ENCODE measurements at regions not wholly inside any gene's neighbourhood (a gene's known extent, or its start where the extent isn't known, plus 50 kb on each side); places are given as distances from the start of the nearest gene placed in this dataset.

DNA sequence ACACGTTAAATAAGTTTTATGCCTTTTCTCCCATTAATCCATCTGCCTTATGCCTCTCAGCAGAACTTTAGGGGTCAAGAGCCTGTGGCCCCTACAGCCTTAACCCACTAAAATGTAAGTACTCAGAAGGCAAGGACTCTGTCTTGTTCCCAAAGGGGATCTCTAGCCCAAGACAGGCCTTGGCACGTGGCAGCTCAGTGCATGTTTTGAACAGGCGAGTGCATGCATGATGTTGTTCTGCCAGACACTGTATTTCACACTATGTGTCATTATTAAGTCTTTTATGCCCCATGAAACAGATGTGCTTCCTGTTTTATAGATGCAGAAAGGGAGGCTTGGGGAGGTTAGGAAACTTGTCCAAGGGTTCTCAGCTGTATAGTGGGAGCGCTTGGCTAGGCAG is 102.8 kb downstream of the ETS2 start:
- ATAC-seq, result no peak
- Histone ChIP-seq H3K4me3 (no peak overlapping the region), H3K4me1 (peaks cover 68% of the 10 kb centered on the region), H3K27me3 (no peaks in the 10 kb centered on the region), H3K36me3 (replicated peaks in 1 of 2; ENCODE audit: insufficient read depth in 1 of 2, low read depth in 2 of 2) (no peaks in the 10 kb centered on the region), H3K27ac (peak overlapping the region in 3 of 4 donors; percentile 39 to 84 (median 66)), H3K9me3 (no peaks in the 10 kb centered on the region)
- TF ChIP-seq POLR2A (IDR thresholded peaks at IDR 0.05), result no peak
- TF ChIP-seq, protein P1, sequence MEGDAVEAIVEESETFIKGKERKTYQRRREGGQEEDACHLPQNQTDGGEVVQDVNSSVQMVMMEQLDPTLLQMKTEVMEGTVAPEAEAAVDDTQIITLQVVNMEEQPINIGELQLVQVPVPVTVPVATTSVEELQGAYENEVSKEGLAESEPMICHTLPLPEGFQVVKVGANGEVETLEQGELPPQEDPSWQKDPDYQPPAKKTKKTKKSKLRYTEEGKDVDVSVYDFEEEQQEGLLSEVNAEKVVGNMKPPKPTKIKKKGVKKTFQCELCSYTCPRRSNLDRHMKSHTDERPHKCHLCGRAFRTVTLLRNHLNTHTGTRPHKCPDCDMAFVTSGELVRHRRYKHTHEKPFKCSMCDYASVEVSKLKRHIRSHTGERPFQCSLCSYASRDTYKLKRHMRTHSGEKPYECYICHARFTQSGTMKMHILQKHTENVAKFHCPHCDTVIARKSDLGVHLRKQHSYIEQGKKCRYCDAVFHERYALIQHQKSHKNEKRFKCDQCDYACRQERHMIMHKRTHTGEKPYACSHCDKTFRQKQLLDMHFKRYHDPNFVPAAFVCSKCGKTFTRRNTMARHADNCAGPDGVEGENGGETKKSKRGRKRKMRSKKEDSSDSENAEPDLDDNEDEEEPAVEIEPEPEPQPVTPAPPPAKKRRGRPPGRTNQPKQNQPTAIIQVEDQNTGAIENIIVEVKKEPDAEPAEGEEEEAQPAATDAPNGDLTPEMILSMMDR (IDR thresholded peaks at IDR 0.05), result no peak
- no peak for DNase-seq
- intact Hi-C loops (cut with DNase I), result no loop called here
- 90 to 91% methylated on average over 2 to 4 of the region's 4 CpGs for WGBS, 2 donors

DNA sequence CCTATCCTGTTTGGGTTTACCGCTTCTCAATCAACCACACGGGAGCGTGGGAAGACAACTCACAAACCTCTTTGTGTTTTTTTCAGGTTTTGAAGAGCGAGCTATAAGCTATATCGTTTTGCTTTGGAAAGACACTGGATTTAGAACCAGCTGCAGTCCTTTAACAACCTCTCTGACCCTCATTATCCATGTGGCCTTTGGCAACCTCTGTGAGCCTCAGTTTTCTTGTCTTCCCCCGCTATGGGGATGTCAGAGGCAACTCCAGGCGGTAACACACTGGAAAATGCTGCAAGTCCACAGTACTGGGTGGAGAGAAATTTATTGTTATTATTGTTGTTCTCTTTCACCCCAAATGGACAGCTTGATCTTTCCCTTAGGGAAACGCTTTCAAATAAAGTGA is 100.0 kb downstream of the ETS2 start:
- intact Hi-C loops (cut with DNase I), result no loop called here
- TF ChIP-seq, protein P1 (IDR thresholded peaks at IDR 0.05), result no peak
- no peak for ATAC-seq
- DNase-seq, result no peak
- 78 to 85% methylated on average over 8 of the region's 8 CpGs for WGBS, 2 donors
- H3K27me3 ChIP-seq, result no peaks in the 10 kb centered on the region
- no peak overlapping the region for H3K27ac ChIP-seq
- H3K4me3 ChIP-seq, result no peak overlapping the region
- no peaks in the 10 kb centered on the region for H3K36me3 ChIP-seq (replicated peaks in 1 of 2; ENCODE audit: insufficient read depth in 1 of 2, low read depth in 2 of 2)
- H3K4me1 ChIP-seq, result peaks cover 42% of the 10 kb centered on the region
- no peaks in the 10 kb centered on the region for H3K9me3 ChIP-seq

DNA sequence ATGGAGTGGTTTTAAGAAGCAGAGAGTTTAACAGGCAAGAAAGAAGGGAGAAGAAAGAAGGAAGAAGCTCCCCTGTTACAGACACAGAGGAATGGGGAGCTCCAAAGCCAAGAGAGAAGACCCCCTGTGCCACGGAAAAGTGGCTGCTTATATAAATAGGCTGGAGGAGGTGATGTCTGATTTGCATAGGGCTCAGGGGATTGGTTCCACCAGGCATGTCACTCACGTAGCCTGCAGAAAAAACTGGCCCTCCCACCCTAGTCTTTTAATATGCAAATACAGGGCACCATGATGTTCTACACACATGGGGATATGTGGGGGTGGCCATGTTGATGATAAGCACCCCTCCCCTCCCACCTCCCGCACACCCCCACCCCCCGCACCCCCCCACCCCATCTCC is 99.6 kb downstream of the ETS2 start:
- TF ChIP-seq, protein P1 (IDR thresholded peaks at IDR 0.05), result no peak
- no peak for TF ChIP-seq POLR2A (IDR thresholded peaks at IDR 0.05)
- DNase-seq (no peak), ATAC-seq (no peak)
- Histone ChIP-seq H3K36me3 (replicated peaks in 1 of 2; ENCODE audit: insufficient read depth in 1 of 2, low read depth in 2 of 2) (no peaks in the 10 kb centered on the region), H3K27me3 (no peaks in the 10 kb centered on the region), H3K27ac (no peak overlapping the region), H3K9me3 (no peaks in the 10 kb centered on the region), H3K4me3 (no peak overlapping the region), H3K4me1 (peaks cover 38% of the 10 kb centered on the region)
- 69 to 86% methylated on average over 4 of the region's 4 CpGs for WGBS, 2 donors
- intact Hi-C loops (cut with DNase I), result no loop called here

DNA sequence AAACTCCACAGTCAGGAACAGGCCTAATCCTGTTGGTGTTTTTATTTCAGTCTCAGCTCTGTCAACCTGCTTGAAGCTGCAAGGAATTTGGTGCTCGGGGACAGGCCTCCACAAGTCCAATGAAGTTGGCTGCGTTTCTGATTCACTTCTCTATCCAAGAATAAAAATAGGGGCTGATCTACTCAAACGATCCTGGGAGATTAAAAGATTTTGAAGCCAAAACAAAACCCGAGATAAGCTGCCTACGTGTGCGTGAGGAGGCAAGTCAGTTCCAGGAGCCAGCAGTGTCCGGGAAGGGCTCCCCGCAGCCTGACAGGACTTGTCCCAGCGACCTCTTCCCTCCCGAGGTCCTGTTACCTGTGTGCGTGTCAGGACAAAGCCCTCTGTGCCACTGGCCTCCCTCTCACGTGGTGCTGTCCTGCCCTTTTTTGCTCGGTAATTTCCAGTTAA is 98.0 kb downstream of the ETS2 start:
- ATAC-seq (no peak), DNase-seq (no peak)
- Histone ChIP-seq H3K27ac (no peak overlapping the region), H3K4me3 (no peak overlapping the region), H3K27me3 (no peaks in the 10 kb centered on the region), H3K9me3 (no peaks in the 10 kb centered on the region), H3K4me1 (peaks cover 23% of the 10 kb centered on the region), H3K36me3 (replicated peaks in 1 of 2; ENCODE audit: insufficient read depth in 1 of 2, low read depth in 2 of 2) (no peaks in the 10 kb centered on the region)
- WGBS, 2 donors, result 58 to 60% methylated on average over 10 to 13 of the region's 13 CpGs
- no peak for TF ChIP-seq POLR2A (IDR thresholded peaks at IDR 0.05)
- TF ChIP-seq, protein P1 (IDR thresholded peaks at IDR 0.05), result no peak
- intact Hi-C loops (cut with DNase I), result no loop called here

DNA sequence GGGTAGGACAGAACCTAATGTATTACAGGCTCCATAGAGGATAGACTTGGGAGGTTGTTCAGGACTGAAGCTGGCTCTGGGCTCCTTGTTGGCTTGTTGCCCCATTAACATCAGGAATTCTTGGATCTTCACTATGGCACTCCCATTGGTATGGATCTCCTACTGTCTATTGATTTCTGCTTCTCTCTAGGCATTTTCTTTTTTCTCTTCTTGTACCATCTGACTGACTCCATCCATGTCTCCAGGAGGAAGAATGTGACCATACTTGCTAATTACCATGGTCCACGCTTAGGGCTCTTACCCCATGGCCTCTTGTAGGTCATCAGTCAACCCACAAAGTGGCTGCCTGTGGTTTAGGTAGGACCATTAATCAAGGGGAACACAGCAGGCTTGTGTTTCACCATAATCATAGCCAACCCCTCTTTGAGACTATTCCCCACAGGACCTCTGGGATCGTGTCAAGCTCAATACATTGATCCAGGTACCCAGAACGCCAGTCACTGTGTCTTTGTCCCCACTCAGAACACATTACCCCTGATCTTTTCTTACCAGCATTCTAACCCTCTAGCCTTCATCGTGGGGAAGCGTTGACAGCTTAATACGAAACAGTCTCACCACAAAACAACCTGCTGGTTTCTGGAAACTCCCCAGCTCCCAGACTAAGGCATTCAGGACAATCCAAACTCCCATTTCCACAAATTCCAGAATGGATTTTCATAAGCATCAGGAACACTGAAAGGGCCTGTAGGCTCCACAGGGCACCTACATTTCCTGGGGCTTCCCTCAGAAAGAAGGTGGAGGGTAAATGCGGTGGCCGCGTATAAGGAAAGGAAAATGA is 97.1 kb downstream of the ETS2 start:
- Histone ChIP-seq H3K27ac (no peak overlapping the region), H3K4me1 (peaks cover 16% of the 10 kb centered on the region), H3K36me3 (replicated peaks in 1 of 2; ENCODE audit: insufficient read depth in 1 of 2, low read depth in 2 of 2) (no peaks in the 10 kb centered on the region), H3K4me3 (no peak overlapping the region), H3K9me3 (no peaks in the 10 kb centered on the region), H3K27me3 (no peaks in the 10 kb centered on the region)
- intact Hi-C loops (cut with DNase I), result no loop called here
- ATAC-seq (no peak), DNase-seq (no peak)
- TF ChIP-seq, protein P1 (IDR thresholded peaks at IDR 0.05), result no peak
- TF ChIP-seq POLR2A (IDR thresholded peaks at IDR 0.05), result no peak
- 89 to 93% methylated on average over 9 of the region's 9 CpGs for WGBS, 2 donors

Data from body of pancreas (tissue), 4 donors.